HuH-7 (cell line): ENCODE measurements at regions not wholly inside any gene's neighbourhood (a gene's known extent, or its start where the extent isn't known, plus 50 kb on each side); places are given as distances from the start of the nearest gene placed in this dataset.
"Not testable (repeated sequence)": the region's sequence is repeated elsewhere in the genome, so short reads cannot be mapped to it uniquely, and the experiment has no call there.

Experiments used
- DNase-seq: peaks from one replicate; pipeline ENCODE4 v3.0.0; 2011; ENCODE audit warnings: low spot score

DNA sequence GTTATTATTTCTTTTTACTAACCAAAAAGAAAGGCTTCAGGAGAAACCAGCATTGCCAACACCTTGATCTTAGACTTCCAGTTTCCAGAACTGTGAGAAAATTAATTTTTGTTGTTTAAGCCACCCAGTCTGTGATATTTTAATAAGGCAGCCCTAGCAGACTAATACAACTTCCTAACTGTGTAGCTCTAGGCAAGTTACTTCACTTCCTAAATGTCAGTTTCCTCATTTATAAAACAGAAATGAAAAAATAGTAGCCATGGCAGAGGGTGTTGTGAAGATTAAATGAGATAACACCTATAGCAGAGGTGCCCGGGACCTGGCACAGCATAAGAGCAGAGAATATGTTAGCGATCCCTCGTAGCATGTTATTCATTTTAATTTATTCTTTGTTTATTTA is 66.6 kb upstream of the HAND1 start:
- no peak for DNase-seq

DNA sequence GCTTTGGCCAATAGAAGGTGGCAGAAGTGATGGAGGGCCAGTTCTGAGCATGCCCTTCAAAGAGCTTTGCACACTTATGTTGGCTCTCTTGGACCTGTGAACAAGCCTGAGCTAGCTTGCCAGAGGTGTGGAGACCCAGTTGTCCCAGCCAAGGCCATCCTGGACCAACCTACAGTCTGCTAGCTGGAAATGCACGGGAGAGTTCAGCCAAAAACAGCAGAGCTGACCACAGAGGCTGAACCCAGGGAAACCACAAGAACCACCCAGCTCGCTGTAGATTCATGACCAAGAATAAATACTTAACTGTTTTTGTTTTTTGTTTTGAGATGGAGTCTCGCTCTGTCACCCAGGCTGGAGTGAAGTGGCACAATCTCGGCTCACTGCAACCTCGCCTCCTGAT is 65.4 kb upstream of the HAND1 start:
- no peak for DNase-seq

DNA sequence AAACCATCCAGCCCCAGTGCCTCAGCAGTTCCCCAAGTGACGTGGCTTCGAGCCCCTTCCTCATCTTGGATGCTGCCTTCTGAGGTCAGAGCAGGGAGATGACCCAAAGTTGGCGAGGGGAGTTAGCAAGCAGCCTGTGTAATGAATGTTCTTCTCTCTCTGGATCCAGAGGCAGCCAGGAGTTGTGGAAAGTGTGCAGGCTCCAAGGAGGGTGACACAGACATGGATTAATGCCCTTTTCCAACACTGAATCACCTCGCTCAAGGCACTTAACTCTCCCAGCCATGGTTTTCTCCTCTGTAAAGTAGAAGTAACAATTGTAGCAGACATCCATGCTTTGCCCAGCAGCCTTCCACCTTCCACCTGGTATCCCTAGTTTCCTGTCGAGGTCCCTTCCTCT is 64.6 kb upstream of the HAND1 start:
- DNase-seq = no peak

DNA sequence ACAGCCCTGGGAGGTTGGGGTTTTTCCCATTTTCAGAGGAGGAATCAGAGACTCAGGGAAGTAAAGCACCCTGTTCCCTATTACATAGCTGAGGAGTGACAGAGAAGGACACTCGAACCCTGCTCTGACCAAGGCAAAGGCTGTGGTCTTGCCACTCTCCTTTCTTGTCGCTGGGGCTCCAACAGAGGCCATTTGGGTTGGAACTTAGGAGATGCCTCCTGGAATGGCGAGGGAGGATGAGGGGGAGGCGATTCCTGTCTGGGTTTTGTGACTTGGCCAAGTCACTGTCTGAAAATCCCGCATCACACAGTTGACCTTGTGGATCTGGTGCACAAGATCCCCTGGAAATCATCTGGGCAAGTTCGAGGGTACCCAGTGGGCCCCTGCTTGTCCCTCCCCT is 64.0 kb upstream of the HAND1 start:
- DNase-seq = no peak

DNA sequence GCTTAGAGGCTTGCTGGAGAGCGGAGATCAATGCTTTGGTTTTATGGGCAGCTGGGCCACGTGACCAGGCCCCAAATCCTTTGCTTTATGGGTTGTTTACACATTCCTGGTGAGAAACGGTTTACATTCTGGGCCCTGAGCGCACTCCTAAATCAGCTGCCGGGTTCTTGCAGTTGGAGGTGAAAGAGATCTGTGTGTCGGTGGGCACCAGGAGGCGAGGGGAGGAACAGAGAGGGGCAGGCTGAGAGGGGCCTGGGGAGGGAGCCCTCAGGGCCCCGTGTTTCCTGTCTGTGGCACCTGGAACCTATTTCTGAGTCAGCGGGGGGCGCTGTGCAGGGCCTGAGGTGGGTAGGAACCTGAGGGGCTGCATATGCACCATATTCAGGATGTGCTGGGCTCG is 63.5 kb upstream of the HAND1 start:
- DNase-seq = no peak

DNA sequence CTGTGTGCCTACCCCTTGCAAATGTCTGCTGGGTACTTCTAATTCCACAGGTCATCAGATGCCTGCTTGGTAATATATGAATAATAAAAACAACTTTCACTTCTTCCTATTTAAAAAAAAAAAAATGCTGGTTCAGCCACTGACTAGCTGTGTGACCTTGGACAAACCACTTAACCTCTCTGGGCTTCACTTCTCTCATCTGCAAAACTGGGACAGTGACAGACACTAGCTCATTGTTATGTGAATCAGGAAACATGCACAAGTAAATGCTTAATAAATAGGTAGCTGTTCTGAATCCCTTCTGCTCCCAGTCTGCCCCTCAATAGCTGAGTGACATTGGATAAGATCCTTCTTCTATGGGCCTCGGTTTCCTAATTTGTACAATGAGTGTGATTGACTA is 62.6 kb upstream of the HAND1 start:
- no peak for DNase-seq

DNA sequence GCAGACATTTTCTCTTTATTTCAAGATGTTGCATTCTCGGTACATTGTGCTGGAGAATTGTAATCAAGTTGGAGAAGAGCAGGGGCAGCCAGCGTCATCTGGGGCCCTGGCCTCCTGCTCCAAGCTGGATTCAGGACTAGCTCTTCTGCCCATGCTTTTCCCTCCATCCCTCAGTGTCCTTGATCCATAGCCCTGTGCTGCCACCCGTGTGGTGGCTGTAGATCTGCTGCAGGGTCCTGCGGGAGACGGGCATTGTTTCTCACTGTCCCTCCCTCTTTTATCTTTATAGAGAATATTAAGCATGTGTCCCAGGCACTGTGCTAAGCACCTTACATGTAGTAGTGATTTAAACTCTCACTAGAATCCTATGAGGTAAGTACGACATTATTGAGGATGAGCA is 60.5 kb upstream of the HAND1 start:
- no peak for DNase-seq

DNA sequence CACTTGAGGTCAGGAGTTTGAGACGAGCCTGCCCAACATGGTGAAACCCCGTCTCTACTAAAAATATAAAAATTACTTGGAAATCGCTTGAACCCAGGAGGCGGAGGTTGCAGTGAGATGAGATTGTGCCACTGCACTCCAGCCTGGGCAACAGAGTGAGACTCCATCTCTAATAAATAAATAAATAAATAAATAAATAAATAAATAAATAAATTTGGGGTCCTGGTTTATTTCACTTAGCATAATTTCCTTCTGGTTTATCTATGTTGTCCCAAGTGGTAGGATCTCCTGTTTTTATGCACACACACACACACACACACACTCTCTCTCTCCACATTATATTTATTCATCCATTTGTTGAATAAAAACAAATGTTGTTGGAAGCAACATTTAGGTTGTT is 58.4 kb upstream of the HAND1 start:
- DNase-seq = not testable (repeated sequence)

DNA sequence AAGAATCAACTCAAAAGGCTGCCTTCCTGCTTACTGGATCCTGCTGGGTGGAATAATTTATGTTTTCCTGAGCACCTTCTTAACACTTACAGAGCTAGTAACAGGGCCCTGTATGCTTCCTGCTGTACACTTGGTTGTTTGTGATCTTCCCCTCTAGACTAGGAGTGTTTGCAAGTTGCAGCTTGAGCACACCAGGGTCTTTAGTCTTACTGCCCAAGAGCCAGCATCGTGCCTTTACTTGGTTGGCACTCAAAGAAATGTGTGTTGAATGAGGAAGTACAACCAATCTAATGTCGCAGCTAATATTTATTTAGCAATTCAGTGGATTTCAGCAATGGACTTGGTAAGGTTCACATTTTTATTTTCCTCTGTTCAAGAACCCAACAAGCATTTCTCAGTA is 57.5 kb upstream of the HAND1 start:
- no peak for DNase-seq

DNA sequence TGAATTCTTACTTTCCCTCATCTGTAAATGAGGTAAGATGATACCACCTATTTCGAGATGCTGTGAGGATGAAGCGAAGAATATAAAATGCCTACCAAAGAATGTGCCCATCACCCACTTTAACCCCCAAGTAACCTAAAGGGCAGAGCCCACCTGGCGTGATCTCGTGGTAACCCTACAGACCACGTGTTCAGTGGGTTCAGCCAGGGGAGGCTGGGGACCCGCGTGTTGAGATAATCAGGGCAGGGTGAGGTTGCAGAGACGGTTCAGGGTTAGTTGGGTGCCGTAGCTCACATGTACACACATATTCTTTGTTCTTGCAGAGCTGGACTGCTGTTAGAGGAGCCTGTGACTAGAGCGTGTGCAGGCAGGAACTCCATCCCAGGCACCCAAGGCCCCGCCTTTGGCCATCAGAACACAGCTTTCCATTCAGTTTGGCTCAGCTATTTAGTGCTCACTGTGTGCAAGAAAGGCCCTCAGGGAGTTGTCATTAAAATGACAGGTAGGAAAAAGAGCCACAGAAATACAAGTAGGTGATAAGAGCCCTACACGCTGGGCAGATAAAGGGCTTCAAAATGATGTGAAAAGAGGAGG is 56.5 kb upstream of the HAND1 start:
- DNase-seq = no peak

DNA sequence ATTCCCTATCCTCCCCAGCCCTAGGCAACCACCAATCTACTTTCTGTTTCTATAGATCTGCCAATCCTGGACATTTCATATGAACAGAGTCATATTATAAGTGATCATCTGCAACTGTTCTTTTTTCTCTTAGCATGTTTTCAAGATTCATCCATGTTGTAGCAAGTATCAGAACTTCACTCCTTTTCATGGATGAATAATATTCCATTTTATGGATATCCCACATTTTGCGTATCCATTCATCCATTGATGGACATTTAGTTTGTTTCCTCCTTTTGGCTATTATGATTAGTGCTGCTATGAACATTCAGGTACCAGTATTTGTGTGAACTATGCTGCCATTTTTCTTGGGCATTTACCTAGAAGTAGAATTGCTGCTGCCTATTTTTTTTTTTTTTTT is 51.3 kb upstream of the HAND1 start:
- no peak for DNase-seq

DNA sequence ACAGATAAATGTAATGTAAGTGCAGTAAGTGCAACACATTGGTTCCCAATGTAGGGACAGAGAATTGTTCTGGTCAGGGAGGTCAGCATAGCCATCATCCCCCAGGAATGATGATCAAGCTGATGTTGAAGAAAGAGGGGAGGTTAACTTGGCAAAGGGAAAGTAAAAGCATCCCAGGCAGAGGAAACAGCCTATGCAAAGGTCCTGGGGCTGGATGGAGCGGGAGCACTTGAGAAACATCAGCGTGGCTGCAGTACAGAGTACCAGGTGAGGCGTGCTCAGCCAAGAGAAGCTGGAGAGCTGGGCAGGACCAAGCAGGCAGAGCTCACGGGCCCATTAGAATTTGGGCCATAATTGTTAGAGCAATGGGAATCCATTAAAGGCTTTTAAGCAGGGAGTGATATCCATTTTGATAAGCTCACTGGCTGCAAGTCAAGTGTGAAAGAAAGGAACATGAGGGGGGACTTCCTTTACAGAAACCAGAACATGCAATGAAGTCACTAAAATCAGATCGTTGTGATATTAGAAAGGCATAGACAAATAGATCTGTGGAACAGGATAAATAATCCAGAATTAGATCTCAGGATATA is 50.1 kb upstream of the HAND1 start:
- no peak for DNase-seq
